Karpas-422 (cell line): ENCODE measurements at regions not wholly inside any gene's neighbourhood (a gene's known extent, or its start where the extent isn't known, plus 50 kb on each side); places are given as distances from the start of the nearest gene placed in this dataset.

Source experiments
- DNase-seq: peaks from one replicate; pipeline ENCODE4 v3.0.0-alpha.2; 2015
- H2AFZ ChIP-seq: fragments of 200-600 bp; sonication (generic); 2 replicates; pipeline ENCODE4 v1.6.1; 2014; ENCODE audit warnings: antibody characterized with exemption, low read length, mixed read lengths
- H3K27ac ChIP-seq: fragments of 200-600 bp; sonication (generic); 2 replicates; pipeline ENCODE4 v1.5.1; 2014; ENCODE audit warnings: mild to moderate bottlenecking, low read length, moderate library complexity
- H3K27me3 ChIP-seq: fragments of 200-600 bp; sonication (generic); 2 replicates; pipeline ENCODE4 v1.6.1; 2014; ENCODE audit warnings: low read length, mixed read lengths
- H3K36me3 ChIP-seq: fragments of 200-600 bp; sonication (generic); 2 replicates; pipeline ENCODE4 v1.6.1; 2014; ENCODE audit warnings: low read length, mixed read lengths; ENCODE audit not compliant: insufficient read depth
- H3K4me1 ChIP-seq: fragments of 200-600 bp; sonication (generic); 2 replicates; pipeline ENCODE4 v1.6.1; 2014; ENCODE audit warnings: mild to moderate bottlenecking, low read length, mixed read lengths
- H3K4me2 ChIP-seq: fragments of 200-600 bp; sonication (generic); 2 replicates; pipeline ENCODE4 v1.6.1; 2014; ENCODE audit warnings: low read length, low read depth, mild to moderate bottlenecking; ENCODE audit not compliant: poor library complexity, severe bottlenecking
- H3K4me3 ChIP-seq: fragments of 200-600 bp; sonication (generic); 2 replicates; pipeline ENCODE4 v1.5.1; 2014; ENCODE audit warnings: mild to moderate bottlenecking, antibody characterized with exemption, low read length, mixed read lengths
- H3K79me2 ChIP-seq: fragments of 200-600 bp; sonication (generic); 2 replicates; pipeline ENCODE4 v1.6.1; 2014; ENCODE audit warnings: mild to moderate bottlenecking, low read length, mixed read lengths
- H3K9ac ChIP-seq: fragments of 200-600 bp; sonication (generic); 2 replicates; pipeline ENCODE4 v1.6.0; 2014; ENCODE audit warnings: low read length
- H3K9me2 ChIP-seq: fragments of 200-600 bp; sonication (generic), shearing (Covaris generic); replicated peaks from 2 replicates; pipeline ENCODE4 v1.6.0; 2014; ENCODE audit warnings: mild to moderate bottlenecking, low read length, moderate library complexity; ENCODE audit not compliant: insufficient read depth
- H3K9me3 ChIP-seq: fragments of 300-700, 200-600 bp; sonication (generic); 2 replicates; pipeline ENCODE4 v1.6.1; 2014; ENCODE audit warnings: low read length, mixed read lengths
- H4K20me1 ChIP-seq: fragments of 200-600 bp; sonication (generic); 2 replicates; pipeline ENCODE4 v1.6.1; 2014; ENCODE audit warnings: mild to moderate bottlenecking, antibody characterized with exemption, low read length, low read depth; ENCODE audit not compliant: insufficient read depth

- Histone ChIP-seq H2AFZ (no peak overlapping the region), H3K27ac (no peak overlapping the region), H3K36me3 (no peaks in the 10 kb centered on the region; the same call in 1 of the 2 replicates), H3K4me1 (no peaks in the 10 kb centered on the region), H3K4me3 (no peak overlapping the region), H4K20me1 (no peaks in the 10 kb centered on the region), H3K79me2 (no peaks in the 10 kb centered on the region), H3K27me3 (no peaks in the 10 kb centered on the region), H3K9me2 (no peaks in the 10 kb centered on the region), H3K9me3 (peaks cover 24% of the 10 kb centered on the region), H3K4me2 (no peak overlapping the region), H3K9ac (no peak overlapping the region)
- DNase-seq, result peak; percentile 7
These were observed 358.2 kb downstream of the EDEM1 start for GRCh38 chr3:5545719-5546118.

GRCh38 chr3:5553203-5553602 is 365.7 kb downstream of the EDEM1 start:
- Histone ChIP-seq H3K27ac (no peak overlapping the region), H3K9me3 (no peaks in the 10 kb centered on the region), H3K4me1 (no peaks in the 10 kb centered on the region), H3K79me2 (no peaks in the 10 kb centered on the region), H3K4me3 (no peak overlapping the region), H3K4me2 (no peak overlapping the region), H2AFZ (peak overlapping the region; percentile 40; the same call in 1 of the 2 replicates), H3K36me3 (no peaks in the 10 kb centered on the region), H4K20me1 (no peaks in the 10 kb centered on the region), H3K27me3 (peaks cover 2% of the 10 kb centered on the region; the same call in 1 of the 2 replicates), H3K9ac (no peak overlapping the region), H3K9me2 (no peaks in the 10 kb centered on the region)
- no peak for DNase-seq

- H3K36me3 ChIP-seq, result no peaks in the 10 kb centered on the region
- H3K79me2 ChIP-seq, result no peaks in the 10 kb centered on the region
- no peak overlapping the region for H2AFZ ChIP-seq
- peaks cover 2% of the 10 kb centered on the region; the same call in 1 of the 2 replicates for H3K27me3 ChIP-seq
- no peak overlapping the region for H3K27ac ChIP-seq
- no peaks in the 10 kb centered on the region for H3K9me2 ChIP-seq
- peaks cover 9% of the 10 kb centered on the region for H3K4me1 ChIP-seq
- no peak for DNase-seq
- no peaks in the 10 kb centered on the region for H4K20me1 ChIP-seq
- no peak overlapping the region for H3K4me2 ChIP-seq
- no peak overlapping the region for H3K9ac ChIP-seq
- H3K9me3 ChIP-seq, result no peaks in the 10 kb centered on the region
- no peak overlapping the region for H3K4me3 ChIP-seq
These were observed 366.8 kb downstream of the EDEM1 start for GRCh38 chr3:5554245-5554747.

GRCh38 chr3:5560199-5560598 is 372.7 kb downstream of the EDEM1 start:
- no peaks in the 10 kb centered on the region for H3K9me2 ChIP-seq
- H3K4me3 ChIP-seq, result no peak overlapping the region
- no peak overlapping the region for H3K27ac ChIP-seq
- no peaks in the 10 kb centered on the region for H3K36me3 ChIP-seq
- H3K79me2 ChIP-seq, result no peaks in the 10 kb centered on the region
- H3K4me2 ChIP-seq, result no peak overlapping the region
- H3K4me1 ChIP-seq, result peaks cover 14% of the 10 kb centered on the region
- H4K20me1 ChIP-seq, result no peaks in the 10 kb centered on the region
- H3K9me3 ChIP-seq, result no peaks in the 10 kb centered on the region
- H3K27me3 ChIP-seq, result peaks cover 2% of the 10 kb centered on the region; the same call in 1 of the 2 replicates
- no peak overlapping the region for H3K9ac ChIP-seq
- no peak for DNase-seq
- no peak overlapping the region for H2AFZ ChIP-seq

GRCh38 chr3:5563537-5564277 is 376.2 kb downstream of the EDEM1 start:
- no peaks in the 10 kb centered on the region for H3K27me3 ChIP-seq
- H3K79me2 ChIP-seq, result no peaks in the 10 kb centered on the region
- H3K4me3 ChIP-seq, result no peak overlapping the region
- H3K27ac ChIP-seq, result no peak overlapping the region
- H3K36me3 ChIP-seq, result no peaks in the 10 kb centered on the region
- H4K20me1 ChIP-seq, result no peaks in the 10 kb centered on the region
- no peaks in the 10 kb centered on the region for H3K9me3 ChIP-seq
- H3K4me1 ChIP-seq, result peaks cover 14% of the 10 kb centered on the region
- DNase-seq, result no peak
- H3K9ac ChIP-seq, result no peak overlapping the region
- H3K4me2 ChIP-seq, result no peak overlapping the region
- no peak overlapping the region for H2AFZ ChIP-seq
- H3K9me2 ChIP-seq, result no peaks in the 10 kb centered on the region

- H3K9me3 ChIP-seq, result no peaks in the 10 kb centered on the region
- H3K27ac ChIP-seq, result no peak overlapping the region
- no peaks in the 10 kb centered on the region for H4K20me1 ChIP-seq
- H3K36me3 ChIP-seq, result no peaks in the 10 kb centered on the region
- H3K79me2 ChIP-seq, result no peaks in the 10 kb centered on the region
- H3K4me1 ChIP-seq, result peaks cover 8% of the 10 kb centered on the region
- no peak overlapping the region for H3K9ac ChIP-seq
- H2AFZ ChIP-seq, result no peak overlapping the region
- no peak overlapping the region for H3K4me2 ChIP-seq
- no peak for DNase-seq
- H3K9me2 ChIP-seq, result no peaks in the 10 kb centered on the region
- no peak overlapping the region for H3K4me3 ChIP-seq
- no peaks in the 10 kb centered on the region for H3K27me3 ChIP-seq
These were observed 376.8 kb downstream of the EDEM1 start for GRCh38 chr3:5564278-5564666.

GRCh38 chr3:5565026-5565425 is 377.5 kb downstream of the EDEM1 start:
- H3K4me3 ChIP-seq, result no peak overlapping the region
- no peaks in the 10 kb centered on the region for H3K36me3 ChIP-seq
- no peak overlapping the region for H3K9ac ChIP-seq
- no peaks in the 10 kb centered on the region for H3K9me3 ChIP-seq
- H3K4me2 ChIP-seq, result no peak overlapping the region
- H3K79me2 ChIP-seq, result no peaks in the 10 kb centered on the region
- no peak overlapping the region; the same call in 1 of the 2 replicates for H2AFZ ChIP-seq
- peaks cover 7% of the 10 kb centered on the region; the same call in 1 of the 2 replicates for H3K4me1 ChIP-seq
- no peaks in the 10 kb centered on the region for H4K20me1 ChIP-seq
- DNase-seq, result no peak
- no peaks in the 10 kb centered on the region for H3K9me2 ChIP-seq
- no peaks in the 10 kb centered on the region for H3K27me3 ChIP-seq
- no peak overlapping the region for H3K27ac ChIP-seq

- no peak overlapping the region for H2AFZ ChIP-seq
- no peak for DNase-seq
- no peaks in the 10 kb centered on the region for H4K20me1 ChIP-seq
- no peak overlapping the region for H3K4me3 ChIP-seq
- no peaks in the 10 kb centered on the region for H3K9me2 ChIP-seq
- H3K4me1 ChIP-seq, result peaks cover 7% of the 10 kb centered on the region; the same call in 1 of the 2 replicates
- H3K36me3 ChIP-seq, result no peaks in the 10 kb centered on the region
- H3K9me3 ChIP-seq, result no peaks in the 10 kb centered on the region
- H3K4me2 ChIP-seq, result no peak overlapping the region
- no peak overlapping the region for H3K9ac ChIP-seq
- no peaks in the 10 kb centered on the region for H3K79me2 ChIP-seq
- H3K27ac ChIP-seq, result no peak overlapping the region
- H3K27me3 ChIP-seq, result no peaks in the 10 kb centered on the region
These were observed 379.6 kb downstream of the EDEM1 start for GRCh38 chr3:5567113-5567512.
